ENCODE measurements at regions not wholly inside any gene's neighbourhood (a gene's known extent, or its start where the extent isn't known, plus 50 kb on each side); places are given as distances from the start of the nearest gene placed in this dataset.

- TF ChIP-seq TAF1 (IDR thresholded peaks at IDR 0.05; ENCODE audit: control insufficient read depth, extremely low read depth, insufficient read depth, low read length, severe bottlenecking) (no peak), SMARCA4 (IDR thresholded peaks at IDR 0.05) (no peak), ARNT (IDR thresholded peaks at IDR 0.05) (no peak), MEF2D (tag; conservative IDR thresholded peaks at IDR 0.05; ENCODE audit: low read depth) (no peak), CTCF (IDR thresholded peaks at IDR 0.05 in 2 of 3, conservative IDR thresholded peaks at IDR 0.05 in 1 of 3; ENCODE audit: insufficient read depth in 2 of 3, low read depth in 1 of 3, low read length in 3 of 3) (no peak)
Measured at GRCh38 chr3:69687641-69688040, 51.6 kb upstream of the MITF start.
